ENCODE measurements at regions not wholly inside any gene's neighbourhood (a gene's known extent, or its start where the extent isn't known, plus 50 kb on each side); places are given as distances from the start of the nearest gene placed in this dataset.

GRCh38 chr4:26130841-26131432, 189.9 kb upstream of the RBPJ start:
- peak overlapping the region; percentile 60 for H3K27ac ChIP-seq (ENCODE audit: control insufficient read depth, insufficient read depth)
- intact Hi-C loops (cut with micrococcal nuclease; ENCODE audit: unreplicated experiment) (loop anchor here (1.0 to 5.0 kb wide), 2 partner anchors 48 to 49 kb away; no protein-coding TSS in a partner anchor), in situ Hi-C loops (cut with MboI) (loop anchor here (5.0 kb wide), 1 partner anchor 191 kb away; the partner anchor contains the start of gene RBPJ)
- ATAC-seq (no peak), DNase-seq (ENCODE audit: low read depth, low spot score) (no peak), FAIRE-seq (no peak)
- CTCF ChIA-PET: interaction anchor here (0.6 to 3.6 kb wide), 11 partner anchors 8 to 282 kb away, joined by 3 to 14 read pairs (median 3); no protein-coding TSS in a partner anchor
- RAD21 ChIA-PET (ENCODE audit: unreplicated experiment): interaction anchor here (0.9 to 2.1 kb wide), 10 partner anchors 12 to 188 kb away, joined by 3 to 11 read pairs (median 3); no protein-coding TSS in a partner anchor
- H3K4me1 ChIP-seq (ENCODE audit: control insufficient read depth, insufficient read depth, low read length): peaks cover 50% of the 10 kb centered on the region
- 49% methylated on average over 11 of the region's 11 CpGs for WGBS (ENCODE audit: insufficient coverage, insufficient replicate concordance, low lambda C conversion rate, missing lambda C conversion rate)
- peak overlapping the region; percentile 26; the same call in 1 of the 2 replicates for H3K4me3 ChIP-seq
- H3K36me3 ChIP-seq (ENCODE audit: control insufficient read depth in 2 of 2, insufficient read depth in 2 of 2, low read length in 1 of 2): no peaks in the 10 kb centered on the region
- no peaks in the 10 kb centered on the region for H3K79me2 ChIP-seq (ENCODE audit: control insufficient read depth, insufficient read depth, low read length)
- H4K20me1 ChIP-seq (ENCODE audit: control insufficient read depth, insufficient read depth): no peaks in the 10 kb centered on the region
- POLR2A ChIA-PET: interaction anchor here (1.5 kb wide), 1 partner anchor 47 kb away, joined by 5 read pairs; no protein-coding TSS in a partner anchor
- H3K9me3 ChIP-seq (replicated peaks; ENCODE audit: control insufficient read depth, insufficient read depth, low read length): peaks cover 13% of the 10 kb centered on the region
- no peak overlapping the region for H3K9ac ChIP-seq (ENCODE audit: control insufficient read depth, insufficient read depth, low read length)
- no peak overlapping the region for H2AFZ ChIP-seq (ENCODE audit: control insufficient read depth, low read depth, low read length)
- peak overlapping the region; percentile 89 for H3K4me2 ChIP-seq (ENCODE audit: control insufficient read depth, insufficient read depth)
- SMC1A ChIA-PET (ENCODE audit: uncharacterized antibody, unreplicated experiment): interaction anchor here (0.7 to 2.4 kb wide), 10 partner anchors 10 to 207 kb away, joined by 3 to 12 read pairs (median 4); no protein-coding TSS in a partner anchor
- TF ChIP-seq BACH1 (IDR thresholded peaks at IDR 0.05; ENCODE audit: borderline replicate concordance): no peak
- TF ChIP-seq ZNF274 (IDR thresholded peaks at IDR 0.05; ENCODE audit: insufficient read depth, insufficient read length): no peak
- TF ChIP-seq, protein P1, sequence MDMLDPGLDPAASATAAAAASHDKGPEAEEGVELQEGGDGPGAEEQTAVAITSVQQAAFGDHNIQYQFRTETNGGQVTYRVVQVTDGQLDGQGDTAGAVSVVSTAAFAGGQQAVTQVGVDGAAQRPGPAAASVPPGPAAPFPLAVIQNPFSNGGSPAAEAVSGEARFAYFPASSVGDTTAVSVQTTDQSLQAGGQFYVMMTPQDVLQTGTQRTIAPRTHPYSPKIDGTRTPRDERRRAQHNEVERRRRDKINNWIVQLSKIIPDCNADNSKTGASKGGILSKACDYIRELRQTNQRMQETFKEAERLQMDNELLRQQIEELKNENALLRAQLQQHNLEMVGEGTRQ (IDR thresholded peaks at IDR 0.05; ENCODE audit: borderline replicate concordance, low read depth, low read length): no peak
- TF ChIP-seq, protein P2, sequence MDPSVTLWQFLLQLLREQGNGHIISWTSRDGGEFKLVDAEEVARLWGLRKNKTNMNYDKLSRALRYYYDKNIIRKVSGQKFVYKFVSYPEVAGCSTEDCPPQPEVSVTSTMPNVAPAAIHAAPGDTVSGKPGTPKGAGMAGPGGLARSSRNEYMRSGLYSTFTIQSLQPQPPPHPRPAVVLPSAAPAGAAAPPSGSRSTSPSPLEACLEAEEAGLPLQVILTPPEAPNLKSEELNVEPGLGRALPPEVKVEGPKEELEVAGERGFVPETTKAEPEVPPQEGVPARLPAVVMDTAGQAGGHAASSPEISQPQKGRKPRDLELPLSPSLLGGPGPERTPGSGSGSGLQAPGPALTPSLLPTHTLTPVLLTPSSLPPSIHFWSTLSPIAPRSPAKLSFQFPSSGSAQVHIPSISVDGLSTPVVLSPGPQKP (IDR thresholded peaks at IDR 0.05; ENCODE audit: low read depth, low read length): no peak
- H3K27me3 ChIP-seq (replicated peaks in 1 of 2; ENCODE audit: control insufficient read depth in 2 of 2, insufficient read depth in 2 of 2, low read length in 1 of 2): no peaks in the 10 kb centered on the region
- BruUV-seq (replicated peaks): no TSS peak
